Hippocampal formation (tissue), 2 donors: ENCODE measurements at regions not wholly inside any gene's neighbourhood (a gene's known extent, or its start where the extent isn't known, plus 50 kb on each side); places are given as distances from the start of the nearest gene placed in this dataset.
"Not testable (repeated sequence)": the region's sequence is repeated elsewhere in the genome, so short reads cannot be mapped to it uniquely, and the experiment has no call there.

Experiments
- DNase-seq, 2 donors: peaks; one replicate each; lab custom pipeline; 2025; lab: John Stamatoyannopoulos, UW

DNA sequence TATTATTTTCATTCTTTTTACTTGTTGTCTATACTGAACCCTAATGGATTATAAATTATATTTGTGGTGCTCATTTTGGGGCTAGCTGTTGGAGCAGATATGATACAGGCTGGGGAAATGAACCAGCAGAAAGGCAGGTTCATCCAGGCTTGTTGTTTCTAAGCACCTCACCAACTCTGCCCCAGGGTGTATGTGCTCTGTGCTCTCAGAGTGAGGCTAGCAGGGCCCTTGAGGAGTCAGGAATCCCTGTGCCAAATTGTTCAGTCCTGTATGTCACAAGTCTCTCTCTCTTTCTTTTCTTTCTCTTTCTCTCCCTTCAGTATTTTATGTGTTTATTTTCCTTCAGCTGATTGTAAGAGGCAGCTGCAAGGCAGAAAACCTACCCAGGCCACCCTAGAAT, 181.1 kb upstream of the DPP10 start:
- DNase-seq = no peak

DNA sequence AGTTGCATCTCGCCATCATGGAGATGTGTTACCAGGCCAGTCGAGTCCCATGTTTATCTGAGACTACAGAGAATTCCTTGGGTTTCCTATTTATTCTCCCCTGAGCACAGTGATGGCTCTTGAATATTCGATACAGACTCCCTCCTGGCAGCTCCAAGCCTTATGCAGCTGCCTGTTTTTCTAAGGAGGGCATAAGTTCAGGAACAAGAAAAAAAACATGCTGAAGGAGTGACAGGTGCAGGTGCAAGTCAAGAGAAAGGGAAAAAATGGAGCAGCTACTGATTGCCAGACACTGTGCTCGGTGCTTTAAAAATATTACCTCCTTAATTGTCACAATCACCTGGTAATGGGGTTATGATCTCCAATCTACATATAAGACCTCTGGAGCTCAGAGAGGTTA, 177.2 kb upstream of the DPP10 start:
- DNase-seq = no peak

DNA sequence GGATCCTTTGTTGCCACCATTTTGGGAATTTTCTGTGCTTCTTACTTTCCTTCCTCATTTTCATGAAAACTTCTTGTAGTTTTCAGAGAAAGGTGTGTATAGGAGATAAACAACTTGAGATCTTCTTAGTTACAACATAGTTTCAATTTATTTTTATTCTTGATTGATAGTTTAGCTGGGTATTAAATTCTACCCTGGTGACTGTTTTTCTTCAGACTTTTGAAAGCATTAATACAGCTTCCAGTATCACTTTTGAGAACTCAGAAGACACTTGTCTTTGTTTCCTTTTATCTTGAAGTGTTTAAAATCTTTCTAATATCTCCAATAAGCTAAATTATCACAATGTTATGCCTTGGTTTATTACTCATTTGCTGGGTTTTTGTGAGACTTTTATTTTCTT, 167.5 kb upstream of the DPP10 start:
- no peak for DNase-seq

DNA sequence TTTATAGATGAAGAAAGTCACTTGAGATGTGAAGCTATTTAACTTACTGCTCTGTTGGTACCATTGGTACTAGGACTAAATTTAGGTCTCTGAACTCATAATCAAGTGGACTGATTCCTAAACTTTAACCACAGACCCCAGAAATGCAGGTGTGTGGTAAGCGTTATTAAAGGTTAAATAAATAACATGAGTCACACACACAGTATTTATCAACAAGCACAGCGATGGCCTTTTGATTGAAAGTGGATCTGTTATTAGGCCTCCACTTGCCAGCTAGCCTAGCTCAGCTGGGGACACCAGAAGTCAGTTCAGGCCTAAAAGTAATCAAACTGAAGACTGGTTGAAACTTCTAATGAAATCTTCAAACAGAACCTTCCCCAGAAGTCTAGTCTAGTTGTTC, 161.3 kb upstream of the DPP10 start:
- DNase-seq = no peak

- no peak for DNase-seq
Observed at GRCh38 chr2:114283774-114284173, 158.7 kb upstream of the DPP10 start.

DNA sequence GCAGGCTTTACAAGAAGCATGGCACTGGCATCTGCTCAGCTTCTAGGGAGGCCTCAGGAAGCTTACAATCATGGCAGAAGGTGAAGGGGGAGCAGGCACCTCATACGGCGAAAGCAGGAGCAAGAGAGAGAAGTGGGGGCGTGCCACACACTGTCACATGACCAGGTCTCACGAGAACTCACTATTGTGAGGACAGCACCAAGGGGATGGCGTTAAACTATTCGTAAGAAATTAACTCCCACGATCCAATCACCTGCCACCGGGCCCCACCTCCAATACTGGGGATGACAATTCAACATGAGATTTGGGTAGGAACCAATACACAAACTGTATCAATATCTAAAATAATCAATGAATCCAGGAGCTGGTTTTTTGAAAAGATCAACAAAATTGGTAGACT, 156.0 kb upstream of the DPP10 start:
- DNase-seq = no peak

GRCh38 chr2:114293355-114293754, 149.1 kb upstream of the DPP10 start:
- no peak for DNase-seq

DNA sequence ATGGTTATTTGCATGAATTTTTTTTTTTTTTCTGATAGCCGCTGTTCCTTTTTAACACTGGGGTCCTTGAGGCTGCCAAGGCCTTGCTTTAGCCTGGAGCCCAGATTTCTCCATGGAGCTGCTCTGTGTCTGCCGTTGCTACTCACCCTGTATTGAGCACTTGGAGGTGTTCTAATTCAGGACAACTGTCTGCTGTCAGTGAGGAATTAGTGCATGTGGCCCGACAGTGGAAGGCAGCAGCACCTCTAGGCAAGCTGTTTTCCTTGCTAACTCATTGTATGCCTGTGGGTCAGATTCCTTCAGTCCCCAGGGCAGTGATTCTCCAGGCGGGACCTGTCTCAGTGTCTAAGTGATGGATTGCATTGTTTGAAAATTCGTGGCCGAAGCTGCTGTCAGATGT, 147.7 kb upstream of the DPP10 start:
- no peak for DNase-seq

- DNase-seq = not testable (repeated sequence)
Observed at GRCh38 chr2:114300351-114300750, 142.1 kb upstream of the DPP10 start.

DNA sequence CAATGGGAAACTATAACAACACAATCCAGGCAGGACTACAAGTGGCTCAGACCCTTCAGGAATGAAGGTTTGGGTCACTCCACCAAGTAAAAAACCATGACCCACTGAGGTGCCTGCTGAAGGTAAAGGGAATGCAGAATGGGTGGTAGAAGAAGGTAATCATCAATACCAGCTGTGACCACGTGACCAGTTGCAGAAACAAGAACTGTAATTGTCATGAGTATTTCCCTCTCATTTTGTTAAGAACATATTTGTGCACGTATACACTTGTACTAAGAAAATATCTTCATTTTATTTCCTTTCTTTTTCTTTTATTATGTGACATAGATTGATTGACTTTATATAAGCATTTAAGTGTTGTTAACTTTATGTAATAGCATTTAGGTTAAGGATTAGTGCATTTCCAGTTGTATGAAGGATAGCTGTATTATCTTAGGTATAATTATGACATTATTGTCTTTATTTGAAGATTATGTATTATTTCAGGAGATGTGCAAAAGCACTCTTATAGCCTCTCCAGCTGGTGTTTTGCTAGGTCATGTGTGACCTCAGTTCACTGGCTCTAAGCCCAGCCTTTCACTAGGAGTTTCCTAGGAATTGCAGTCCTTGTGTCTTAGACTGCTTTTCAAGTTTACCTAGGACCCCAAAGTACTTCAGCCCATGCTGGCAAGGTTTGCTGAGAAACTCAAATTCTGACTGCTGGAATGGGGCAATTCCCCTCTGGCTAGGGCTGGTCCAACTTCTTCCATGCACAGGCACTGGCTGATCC, 125.7 kb upstream of the DPP10 start:
- no peak for DNase-seq

DNA sequence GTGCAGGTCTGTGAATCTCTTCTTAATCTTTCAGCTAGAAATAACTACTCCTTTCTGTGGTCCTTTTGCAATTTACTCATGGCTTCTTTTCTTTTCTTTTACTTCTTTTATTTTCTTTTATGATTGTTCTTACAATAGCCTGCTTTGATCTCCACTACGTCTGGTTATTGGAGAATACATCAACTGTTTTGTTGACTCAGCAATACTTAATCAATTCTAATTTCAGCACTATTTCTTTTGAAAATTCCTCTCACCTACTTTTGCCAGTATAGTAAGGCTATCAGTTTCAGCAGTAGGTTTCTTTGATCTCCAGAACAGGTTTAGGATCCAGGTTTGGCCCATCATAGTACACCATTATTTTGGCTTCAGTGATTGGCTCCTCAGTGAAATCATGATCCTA, 111.8 kb upstream of the DPP10 start:
- DNase-seq = no peak

DNA sequence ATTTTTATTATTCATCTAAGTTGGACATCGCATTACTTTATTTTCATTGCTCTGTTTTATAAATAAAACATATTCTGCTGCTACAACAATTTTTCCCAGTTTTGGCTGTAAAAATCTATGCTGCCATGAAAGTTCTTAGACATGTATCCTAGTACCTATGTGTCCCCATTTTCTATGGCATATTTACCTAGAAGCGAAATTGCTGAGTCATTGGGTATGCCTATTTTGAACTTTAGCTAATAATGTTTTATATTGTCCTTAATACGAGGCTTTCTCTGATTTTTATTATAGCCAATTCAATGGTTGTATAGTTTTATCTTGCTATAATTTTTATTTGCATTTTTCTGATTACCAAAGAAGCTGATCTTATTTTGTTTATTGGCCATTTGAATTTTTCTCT, 110.5 kb upstream of the DPP10 start:
- no peak for DNase-seq

DNA sequence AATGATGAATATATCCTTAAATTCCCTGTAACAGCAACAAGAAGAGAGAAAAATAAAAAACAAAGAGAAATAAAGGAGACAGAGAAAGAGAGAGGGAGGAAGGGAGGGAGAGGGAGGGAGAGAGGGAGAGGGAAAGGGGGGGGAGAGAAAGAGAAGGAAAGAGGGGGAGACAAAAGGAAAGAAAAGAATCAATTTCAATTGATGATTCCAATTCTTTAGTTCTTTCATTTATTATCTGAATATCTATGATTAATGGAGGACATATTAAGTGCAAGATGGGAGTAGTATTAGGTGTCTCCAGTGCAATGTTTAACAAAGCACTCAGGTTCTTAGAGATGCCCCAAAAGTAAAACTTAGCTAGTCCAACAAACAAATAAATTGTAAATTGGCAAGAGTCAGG, 97.2 kb upstream of the DPP10 start:
- DNase-seq = no peak

DNA sequence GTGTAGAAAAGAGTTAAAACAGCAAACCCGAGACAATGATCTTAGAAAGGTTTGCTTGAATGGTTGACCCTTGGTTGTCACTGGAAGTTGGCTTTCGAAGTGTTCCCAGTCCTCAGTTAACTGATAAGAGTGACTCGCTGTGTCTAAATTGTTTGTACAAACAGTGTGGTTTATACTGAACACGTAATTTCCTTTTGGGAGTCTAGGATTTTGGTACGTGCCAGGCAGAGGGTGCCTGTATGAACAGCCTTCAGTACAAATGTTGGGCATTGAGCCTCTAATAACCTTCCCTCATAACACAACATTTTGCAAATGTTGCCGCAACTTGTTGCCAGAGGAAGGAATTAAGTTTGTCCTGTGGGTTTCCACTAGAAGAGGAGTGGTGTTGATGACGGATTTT, 95.8 kb upstream of the DPP10 start:
- DNase-seq = no peak

DNA sequence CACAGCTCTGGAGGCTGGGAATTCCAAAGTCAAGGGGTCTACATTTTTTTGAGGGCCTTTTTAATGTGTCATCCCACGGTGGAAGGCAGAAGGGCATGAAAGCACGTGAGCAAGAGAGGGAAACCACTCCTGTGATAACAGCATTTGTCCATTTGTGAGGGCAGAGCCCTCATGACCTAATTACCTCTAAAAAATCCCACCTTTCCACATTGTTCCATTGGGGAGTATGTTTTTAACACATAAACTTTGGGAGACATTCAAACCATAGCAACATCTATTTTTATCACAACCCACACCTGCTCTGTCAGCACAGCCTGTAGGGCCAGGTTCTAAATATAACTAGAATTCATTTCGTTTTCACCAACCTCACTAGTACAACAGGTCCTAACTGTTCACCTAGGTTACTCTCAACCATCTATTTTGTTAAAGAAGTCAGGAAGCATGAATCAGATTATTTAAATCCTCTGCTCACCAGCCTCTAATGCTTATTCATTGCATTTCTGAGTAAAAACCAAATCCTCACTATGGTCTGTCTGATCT, 92.2 kb upstream of the DPP10 start:
- DNase-seq = no peak

DNA sequence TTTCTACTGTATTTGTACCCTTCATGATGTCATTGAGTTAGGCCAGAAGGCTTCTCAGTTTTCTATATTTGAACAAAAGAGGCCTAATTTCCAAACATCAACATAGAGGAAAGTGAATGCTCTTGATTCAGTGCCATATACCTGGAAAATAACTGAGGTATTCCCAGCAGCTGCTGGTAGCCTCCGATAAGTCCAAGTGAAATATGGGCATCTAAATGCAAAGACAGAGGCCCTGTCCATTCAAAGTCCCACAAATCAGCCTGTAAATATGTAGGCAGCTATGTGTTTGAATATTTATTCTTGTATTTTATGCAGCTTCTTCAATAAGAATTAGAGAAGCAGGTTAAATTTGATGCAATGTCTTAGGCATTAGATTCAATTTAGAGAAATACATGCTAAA, 89.5 kb upstream of the DPP10 start:
- no peak for DNase-seq

GRCh38 chr2:114354199-114354598, 88.2 kb upstream of the DPP10 start:
- no peak for DNase-seq

DNA sequence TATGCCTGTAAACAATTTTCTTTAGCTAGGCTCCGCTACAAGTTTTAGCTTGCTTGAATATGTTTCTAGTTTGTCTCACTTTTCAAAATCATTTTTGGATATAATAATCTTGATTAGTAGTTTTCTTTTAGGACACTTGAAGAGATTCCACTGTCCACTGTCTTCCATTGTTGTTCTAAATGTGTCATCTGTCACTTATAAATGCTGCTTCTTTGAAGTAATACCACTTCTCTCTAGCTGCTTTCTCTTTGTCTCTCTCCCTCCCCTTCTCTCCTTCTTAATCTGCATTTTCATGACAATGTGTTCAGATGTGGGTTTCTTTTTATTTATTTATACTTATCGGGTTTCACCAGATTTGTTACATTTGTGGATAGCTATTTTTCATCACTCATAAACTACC, 73.7 kb upstream of the DPP10 start:
- DNase-seq = no peak

- not testable (repeated sequence) for DNase-seq
Observed at GRCh38 chr2:114371721-114372120, 70.7 kb upstream of the DPP10 start.

DNA sequence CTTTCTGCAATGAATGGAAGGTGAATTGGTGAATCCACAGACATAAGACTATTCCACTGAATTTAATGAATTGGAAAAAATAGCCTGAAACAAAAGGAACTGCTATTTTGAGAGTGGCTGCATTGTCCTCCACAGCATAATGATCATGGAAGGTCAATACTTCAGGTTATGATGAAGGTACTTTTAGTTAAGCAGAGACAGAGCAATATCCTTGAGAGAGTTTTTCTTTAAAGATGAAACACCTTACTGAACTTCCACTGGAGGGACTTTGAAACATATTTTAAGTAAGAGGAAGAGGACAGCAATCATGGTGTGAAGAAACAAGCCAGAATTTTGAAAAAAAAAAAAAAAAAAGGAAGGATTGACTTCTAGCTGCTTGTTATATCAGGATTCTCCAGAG, 68.8 kb upstream of the DPP10 start:
- no peak for DNase-seq

- no peak for DNase-seq
Observed at GRCh38 chr2:114384441-114384840, 58.0 kb upstream of the DPP10 start.

DNA sequence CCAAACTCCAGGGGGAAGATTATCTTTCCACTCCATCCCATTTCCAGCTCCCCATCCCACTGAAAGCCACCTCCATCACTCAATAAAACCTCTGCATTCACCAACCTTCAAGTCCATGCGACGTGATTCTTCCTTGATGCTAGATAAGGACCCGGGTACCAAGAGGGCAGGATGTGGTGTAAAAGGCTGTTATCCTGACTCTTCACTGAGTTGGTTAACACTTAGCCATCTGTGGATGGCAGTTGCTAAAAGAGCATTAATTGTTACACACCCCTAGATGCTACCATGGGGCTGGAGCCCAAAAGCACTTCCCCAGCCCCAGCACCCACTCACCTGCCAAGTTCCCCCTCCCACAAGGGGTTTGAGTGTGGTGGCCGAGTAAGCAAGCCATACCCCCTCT, 53.4 kb upstream of the DPP10 start:
- no peak for DNase-seq
